CD4-positive, alpha-beta T cell treated with Interleukin-12 subunit alpha and Interleukin-12 subunit beta, for 1 hour (primary cell): ENCODE measurements at regions not wholly inside any gene's neighbourhood (a gene's known extent, or its start where the extent isn't known, plus 50 kb on each side); places are given as distances from the start of the nearest gene placed in this dataset.
"Not testable (repeated sequence)": the region's sequence is repeated elsewhere in the genome, so short reads cannot be mapped to it uniquely, and the experiment has no call there.

Experiments
- DNase-seq: peaks from one replicate; pipeline ENCODE4 v3.0.0-alpha.2; 2020

GRCh38 chr1:120232834-120233660 lies 56.7 kb upstream of the SEC22B start:
- not testable (repeated sequence) for DNase-seq

- DNase-seq: not testable (repeated sequence)
Observed at GRCh38 chr1:120229835-120230234, 53.5 kb upstream of the SEC22B start.
